ENCODE measurements at regions not wholly inside any gene's neighbourhood (a gene's known extent, or its start where the extent isn't known, plus 50 kb on each side); places are given as distances from the start of the nearest gene placed in this dataset.
"Not testable (repeated sequence)": the region's sequence is repeated elsewhere in the genome, so short reads cannot be mapped to it uniquely, and the experiment has no call there.

- not testable (repeated sequence) for DNase-seq (ENCODE audit: low spot score)
These were observed 325.4 kb downstream of the PPP1R3A start for GRCh38 chr7:113593455-113593854.

DNA sequence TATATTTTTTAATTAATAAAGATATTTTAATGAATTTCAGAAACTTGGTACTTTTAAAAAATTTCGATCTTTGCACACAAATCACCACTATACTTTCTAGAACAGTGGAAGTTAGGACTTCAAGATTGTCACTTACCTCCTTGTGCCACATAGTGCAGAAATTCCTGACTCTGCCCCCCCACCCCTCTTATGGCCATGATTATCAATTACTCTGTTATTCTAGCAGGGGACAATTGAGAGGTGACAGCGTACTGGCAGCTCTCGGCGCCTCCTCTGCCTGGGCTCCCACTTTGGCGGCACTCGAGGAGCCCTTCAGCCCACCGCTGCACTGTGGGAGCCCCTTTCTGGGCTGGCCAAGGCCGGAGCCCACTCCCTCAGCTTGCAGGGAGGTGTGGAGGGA is 325.9 kb downstream of the PPP1R3A start:
- DNase-seq (ENCODE audit: low spot score) = not testable (repeated sequence)

- no peak for DNase-seq (ENCODE audit: low spot score)
These were observed 336.3 kb downstream of the PPP1R3A start for GRCh38 chr7:113582471-113582870.

GRCh38 chr7:113563257-113563656 is 355.6 kb downstream of the PPP1R3A start:
- not testable (repeated sequence) for DNase-seq (ENCODE audit: low spot score)

DNA sequence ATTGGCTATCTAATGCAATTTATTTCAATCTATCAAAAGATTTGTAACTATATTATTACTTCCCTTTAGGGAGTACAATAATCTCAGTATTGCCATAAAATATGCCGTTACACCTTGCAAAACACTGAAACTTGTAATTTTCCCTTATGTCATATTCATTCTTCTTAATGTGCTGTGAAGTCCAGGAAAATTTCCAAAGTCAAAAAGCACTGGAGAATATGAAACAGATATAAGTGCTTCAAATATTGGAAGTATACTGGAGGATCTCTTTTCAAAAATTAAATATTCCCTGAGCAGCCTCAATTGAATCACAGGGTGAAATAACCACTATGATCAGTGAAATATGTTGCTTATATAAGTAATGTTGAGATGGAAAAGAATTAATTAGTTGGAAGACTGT is 356.0 kb downstream of the PPP1R3A start:
- no peak for DNase-seq (ENCODE audit: low spot score)

GRCh38 chr7:113562242-113562641 is 356.6 kb downstream of the PPP1R3A start:
- no peak for DNase-seq (ENCODE audit: low spot score)

GRCh38 chr7:113561446-113561845 is 357.4 kb downstream of the PPP1R3A start:
- no peak for DNase-seq (ENCODE audit: low spot score)

DNA sequence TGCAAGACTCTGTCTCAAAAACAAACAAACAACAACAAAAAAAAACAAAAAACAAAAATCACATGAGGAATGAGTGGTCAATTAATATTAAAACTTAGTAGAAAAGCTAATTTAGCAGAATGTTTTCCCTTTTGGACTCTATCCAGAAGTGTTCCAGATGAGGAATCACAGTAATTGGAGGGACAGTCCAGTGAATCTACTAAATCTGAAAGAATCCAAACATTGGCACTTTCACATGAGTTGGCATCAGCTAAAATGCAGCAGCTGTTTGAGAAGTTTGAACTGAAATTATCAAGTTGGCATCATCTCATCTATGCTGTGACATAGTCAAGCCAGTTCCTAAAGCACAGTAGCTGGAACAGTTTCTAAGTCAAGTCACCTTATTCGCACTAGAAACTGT is 367.8 kb downstream of the PPP1R3A start:
- no peak for DNase-seq (ENCODE audit: low spot score)

GRCh38 chr7:113548561-113548960 is 370.2 kb downstream of the PPP1R3A start:
- DNase-seq (ENCODE audit: low spot score) = no peak

- no peak for DNase-seq (ENCODE audit: low spot score)
These were observed 370.7 kb downstream of the PPP1R3A start for GRCh38 chr7:113548137-113548536.

DNA sequence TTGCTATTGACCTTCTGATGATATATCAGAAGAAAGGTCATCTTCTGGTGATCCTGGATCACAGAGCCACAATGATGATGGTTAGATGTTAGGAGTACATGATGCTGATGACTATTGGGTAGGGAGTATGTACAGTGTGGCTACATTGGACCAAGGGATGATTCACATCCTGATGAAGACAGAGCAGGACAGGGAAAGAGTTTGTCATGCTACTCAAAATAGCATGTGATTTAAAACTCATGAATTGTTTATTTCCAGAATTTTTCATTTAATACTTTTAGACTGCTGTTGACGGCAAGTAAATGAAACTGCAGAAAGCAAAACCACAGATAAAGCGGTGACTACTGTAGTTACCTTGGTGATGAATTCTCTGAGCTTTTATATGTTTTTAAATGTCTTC is 397.3 kb downstream of the PPP1R3A start:
- DNase-seq (ENCODE audit: low spot score) = no peak

DNA sequence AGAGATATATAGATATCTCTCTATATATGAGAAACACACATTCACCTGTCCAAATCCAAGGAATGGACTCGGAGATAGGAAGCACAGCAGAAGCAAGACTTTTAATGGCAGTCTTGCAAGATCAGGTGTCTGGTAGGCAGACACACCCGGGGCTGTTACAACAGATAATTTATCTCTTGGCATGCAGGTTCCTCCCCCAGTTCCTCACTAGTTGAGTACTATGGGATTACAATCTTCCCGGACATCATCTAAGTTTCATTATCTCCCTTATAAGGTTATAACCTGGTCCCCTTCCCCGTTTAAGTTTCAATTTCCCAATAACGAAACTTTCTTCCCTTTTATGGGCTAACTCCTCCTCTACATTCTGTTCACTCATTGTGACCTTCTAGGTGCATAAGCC is 399.3 kb downstream of the PPP1R3A start:
- no peak for DNase-seq (ENCODE audit: low spot score)

DNA sequence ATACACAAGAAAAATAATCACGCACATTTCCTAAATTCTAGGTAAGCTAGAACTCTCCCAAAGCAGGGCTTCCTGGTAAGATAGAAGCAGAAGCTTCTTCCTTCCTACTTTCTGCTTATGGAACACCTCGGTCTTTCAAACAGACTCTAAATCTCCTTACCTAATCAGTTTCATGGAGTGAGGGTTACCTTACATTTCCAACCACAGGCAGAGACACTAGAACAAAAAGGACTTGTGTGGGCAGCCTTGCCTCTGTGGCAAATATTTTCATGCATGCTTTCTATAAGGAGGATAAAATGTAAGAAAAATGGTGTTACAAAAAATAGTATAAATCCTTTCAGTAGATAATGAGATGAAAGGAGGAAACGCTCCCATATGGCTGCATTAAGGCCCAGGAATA is 386.3 kb upstream of the SMIM30 start:
- DNase-seq (ENCODE audit: low spot score) = no peak

GRCh38 chr7:113504142-113504541 is 385.8 kb upstream of the SMIM30 start:
- DNase-seq (ENCODE audit: low spot score) = no peak

GRCh38 chr7:113496586-113496985 is 378.2 kb upstream of the SMIM30 start:
- not testable (repeated sequence) for DNase-seq (ENCODE audit: low spot score)

- not testable (repeated sequence) for DNase-seq (ENCODE audit: low spot score)
These were observed 376.6 kb upstream of the SMIM30 start for GRCh38 chr7:113494797-113495566.

GRCh38 chr7:113491305-113491704 is 373.0 kb upstream of the SMIM30 start:
- no peak for DNase-seq (ENCODE audit: low spot score)

- no peak for DNase-seq (ENCODE audit: low spot score)
These were observed 369.8 kb upstream of the SMIM30 start for GRCh38 chr7:113487925-113488731.

GRCh38 chr7:113486548-113486947 is 368.2 kb upstream of the SMIM30 start:
- DNase-seq (ENCODE audit: low spot score) = no peak

- DNase-seq (ENCODE audit: low spot score) = no peak
These were observed 365.3 kb upstream of the SMIM30 start for GRCh38 chr7:113483657-113484056.

DNA sequence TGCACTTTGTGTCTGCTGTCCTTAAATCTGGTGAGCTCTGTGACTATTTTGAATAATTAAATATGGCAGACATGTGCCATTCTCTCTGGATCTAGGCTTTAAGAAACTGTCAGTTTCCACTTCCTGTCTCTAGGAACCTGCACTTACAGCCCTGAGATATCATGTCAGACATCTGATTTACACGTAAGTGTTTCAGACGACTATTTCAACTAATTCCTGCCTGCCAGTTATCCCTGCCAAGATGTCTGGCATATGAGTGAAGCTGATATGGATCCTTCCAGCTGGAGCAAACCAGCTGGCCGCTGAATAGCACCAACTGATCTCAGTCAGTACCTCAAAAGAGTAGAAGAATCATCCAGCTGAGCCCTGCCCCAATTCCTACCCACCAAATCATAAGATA is 362.2 kb upstream of the SMIM30 start:
- DNase-seq (ENCODE audit: low spot score) = no peak

GRCh38 chr7:113464096-113464855 is 345.9 kb upstream of the SMIM30 start:
- DNase-seq (ENCODE audit: low spot score) = no peak

DNA sequence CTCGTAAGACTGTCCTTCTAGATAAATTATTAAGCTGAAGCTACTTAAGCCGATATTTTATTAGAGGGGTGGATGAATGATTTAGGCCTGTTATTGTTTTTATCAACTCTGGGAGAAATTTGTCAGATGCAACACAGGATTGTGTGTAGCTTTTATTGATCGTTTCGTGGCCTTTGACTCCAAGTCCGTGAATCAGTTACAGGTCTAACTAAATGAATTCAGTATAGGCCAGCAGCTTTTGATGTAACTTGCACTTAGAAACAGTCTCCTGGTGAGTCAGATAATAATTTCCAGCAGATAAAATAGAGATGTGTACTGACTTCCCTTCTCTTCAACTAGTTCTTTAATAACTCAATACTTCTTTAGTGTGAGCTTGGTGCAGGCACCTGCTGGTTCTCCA is 341.7 kb upstream of the SMIM30 start:
- no peak for DNase-seq (ENCODE audit: low spot score)
